ENCODE measurements at regions not wholly inside any gene's neighbourhood (a gene's known extent, or its start where the extent isn't known, plus 50 kb on each side); places are given as distances from the start of the nearest gene placed in this dataset.

GRCh38 chr6:91443405-91443804, 856.5 kb upstream of the MAP3K7 start:
- Histone ChIP-seq H3K9me3 (no peaks in the 10 kb centered on the region), H3K4me3 (no peak overlapping the region), H3K4me1 (no peaks in the 10 kb centered on the region), H3K27me3 (no peaks in the 10 kb centered on the region), H3K27ac (no peak overlapping the region), H3K36me3 (no peaks in the 10 kb centered on the region)
- TF ChIP-seq, protein P1, sequence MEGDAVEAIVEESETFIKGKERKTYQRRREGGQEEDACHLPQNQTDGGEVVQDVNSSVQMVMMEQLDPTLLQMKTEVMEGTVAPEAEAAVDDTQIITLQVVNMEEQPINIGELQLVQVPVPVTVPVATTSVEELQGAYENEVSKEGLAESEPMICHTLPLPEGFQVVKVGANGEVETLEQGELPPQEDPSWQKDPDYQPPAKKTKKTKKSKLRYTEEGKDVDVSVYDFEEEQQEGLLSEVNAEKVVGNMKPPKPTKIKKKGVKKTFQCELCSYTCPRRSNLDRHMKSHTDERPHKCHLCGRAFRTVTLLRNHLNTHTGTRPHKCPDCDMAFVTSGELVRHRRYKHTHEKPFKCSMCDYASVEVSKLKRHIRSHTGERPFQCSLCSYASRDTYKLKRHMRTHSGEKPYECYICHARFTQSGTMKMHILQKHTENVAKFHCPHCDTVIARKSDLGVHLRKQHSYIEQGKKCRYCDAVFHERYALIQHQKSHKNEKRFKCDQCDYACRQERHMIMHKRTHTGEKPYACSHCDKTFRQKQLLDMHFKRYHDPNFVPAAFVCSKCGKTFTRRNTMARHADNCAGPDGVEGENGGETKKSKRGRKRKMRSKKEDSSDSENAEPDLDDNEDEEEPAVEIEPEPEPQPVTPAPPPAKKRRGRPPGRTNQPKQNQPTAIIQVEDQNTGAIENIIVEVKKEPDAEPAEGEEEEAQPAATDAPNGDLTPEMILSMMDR (IDR thresholded peaks at IDR 0.05) = no peak
- DNase-seq (ENCODE audit: low spot score in 2 of 2) = no peak
- intact Hi-C loops (cut with DNase I) = no loop called here

GRCh38 chr6:91442342-91442741, 855.5 kb upstream of the MAP3K7 start:
- intact Hi-C loops (cut with DNase I) = no loop called here
- TF ChIP-seq, protein P1 (IDR thresholded peaks at IDR 0.05) = no peak
- Histone ChIP-seq H3K4me1 (no peaks in the 10 kb centered on the region), H3K27ac (no peak overlapping the region), H3K27me3 (no peaks in the 10 kb centered on the region), H3K4me3 (no peak overlapping the region), H3K9me3 (no peaks in the 10 kb centered on the region), H3K36me3 (no peaks in the 10 kb centered on the region)
- DNase-seq (ENCODE audit: low spot score in 2 of 2) = no peak

DNA sequence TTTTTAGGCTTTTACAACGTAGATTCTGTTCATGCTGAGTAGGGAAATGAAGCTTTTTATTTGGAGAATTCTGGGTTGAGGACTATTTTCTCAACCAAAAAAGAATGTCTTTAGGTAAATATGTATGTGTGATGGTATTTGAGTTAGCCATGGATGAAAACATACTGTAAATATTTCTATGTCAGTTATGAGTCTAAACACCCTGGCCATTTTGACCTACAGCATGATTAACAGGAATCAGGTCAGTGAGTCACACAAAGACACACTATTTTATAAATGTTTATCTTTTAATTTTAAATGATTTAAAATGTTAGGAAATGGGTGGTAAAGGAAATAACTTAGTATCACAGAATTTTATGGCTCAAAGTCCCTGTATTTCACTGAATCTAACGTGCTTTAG, 851.7 kb upstream of the MAP3K7 start:
- DNase-seq (ENCODE audit: low spot score in 2 of 2) = no peak
- no peak overlapping the region for H3K27ac ChIP-seq
- H3K27me3 ChIP-seq = no peaks in the 10 kb centered on the region
- H3K36me3 ChIP-seq = no peaks in the 10 kb centered on the region
- no peaks in the 10 kb centered on the region for H3K4me1 ChIP-seq
- H3K9me3 ChIP-seq = no peaks in the 10 kb centered on the region
- TF ChIP-seq, protein P1 (IDR thresholded peaks at IDR 0.05) = no peak
- H3K4me3 ChIP-seq = no peak overlapping the region
- intact Hi-C loops (cut with DNase I) = no loop called here

- TF ChIP-seq, protein P1 (IDR thresholded peaks at IDR 0.05) = no peak
- Histone ChIP-seq H3K4me3 (no peak overlapping the region), H3K9me3 (no peaks in the 10 kb centered on the region), H3K36me3 (no peaks in the 10 kb centered on the region), H3K27ac (no peak overlapping the region), H3K4me1 (no peaks in the 10 kb centered on the region), H3K27me3 (no peaks in the 10 kb centered on the region)
- intact Hi-C loops (cut with DNase I) = no loop called here
- no peak for DNase-seq (ENCODE audit: low spot score in 2 of 2)
Measured at GRCh38 chr6:91437315-91437729, 850.5 kb upstream of the MAP3K7 start.

GRCh38 chr6:91436448-91436847, 849.6 kb upstream of the MAP3K7 start:
- Histone ChIP-seq H3K36me3 (no peaks in the 10 kb centered on the region), H3K27me3 (no peaks in the 10 kb centered on the region), H3K4me3 (no peak overlapping the region), H3K4me1 (no peaks in the 10 kb centered on the region), H3K27ac (no peak overlapping the region), H3K9me3 (no peaks in the 10 kb centered on the region)
- TF ChIP-seq, protein P1 (IDR thresholded peaks at IDR 0.05) = no peak
- DNase-seq (ENCODE audit: low spot score in 2 of 2) = no peak
- intact Hi-C loops (cut with DNase I) = no loop called here

DNA sequence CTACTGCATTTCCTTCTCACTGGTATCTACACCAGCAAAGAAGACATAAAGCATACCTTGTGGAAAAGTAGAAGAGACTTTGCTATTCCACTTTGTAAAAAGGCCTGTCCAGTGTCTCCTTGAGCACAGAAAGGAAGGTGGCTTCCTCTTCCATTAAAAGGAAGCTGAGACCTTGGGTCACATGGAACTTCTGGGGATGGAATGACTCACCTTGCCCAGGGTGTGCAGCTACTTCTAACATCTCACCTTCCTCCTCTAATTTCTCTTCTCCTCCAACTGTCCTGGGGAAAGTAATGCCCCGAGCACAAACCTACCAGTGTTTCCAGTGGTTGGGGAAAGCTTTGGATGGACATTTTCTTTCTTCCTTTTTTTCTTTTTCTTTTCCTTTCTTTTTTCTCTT, 848.8 kb upstream of the MAP3K7 start:
- H3K27me3 ChIP-seq = no peaks in the 10 kb centered on the region
- DNase-seq (ENCODE audit: low spot score in 2 of 2) = no peak
- no peaks in the 10 kb centered on the region for H3K36me3 ChIP-seq
- H3K4me1 ChIP-seq = no peaks in the 10 kb centered on the region
- intact Hi-C loops (cut with DNase I) = no loop called here
- no peak overlapping the region for H3K4me3 ChIP-seq
- no peaks in the 10 kb centered on the region for H3K9me3 ChIP-seq
- no peak overlapping the region for H3K27ac ChIP-seq
- TF ChIP-seq, protein P1 (IDR thresholded peaks at IDR 0.05) = no peak
